Suprapubic skin (tissue), 4 donors: ENCODE measurements at regions not wholly inside any gene's neighbourhood (a gene's known extent, or its start where the extent isn't known, plus 50 kb on each side); places are given as distances from the start of the nearest gene placed in this dataset.

ENCODE experiments used
- CTCF ChIP-seq, 2 donors: fragments of 200-600 bp in 1 of 2; fragments of 450-650 bp in 1 of 2; sonication (generic) in 1 of 2; IDR thresholded peaks; one replicate each; pipeline ENCODE4 v1.5.1; 2016 to 2019; ENCODE audit warnings: antibody characterized with exemption in 2 of 2, mild to moderate bottlenecking in 1 of 2, moderate library complexity in 1 of 2
- EP300 ChIP-seq: sonication (generic); formaldehyde crosslinking; IDR thresholded peaks from one replicate; pipeline ENCODE4 v1.6.1; 2017; ENCODE audit warnings: antibody characterized with exemption
- POLR2A ChIP-seq, 2 donors: fragments of 450-650 bp; IDR thresholded peaks; one replicate each; pipeline ENCODE4 v1.6.1; 2017; ENCODE audit warnings: antibody characterized with exemption in 2 of 2, mild to moderate bottlenecking in 2 of 2, moderate library complexity in 2 of 2
- POLR2AphosphoS5 ChIP-seq, 3 donors: sonication (generic); formaldehyde crosslinking; IDR thresholded peaks; one replicate each; pipeline ENCODE4 v1.6.1; 2017; ENCODE audit warnings: antibody characterized with exemption in 3 of 3

- no peak for TF ChIP-seq CTCF (IDR thresholded peaks at IDR 0.05)
- no peak for TF ChIP-seq POLR2A (IDR thresholded peaks at IDR 0.05)
- TF ChIP-seq POLR2AphosphoS5 (IDR thresholded peaks at IDR 0.05): no peak
- no peak for TF ChIP-seq EP300
Measured at GRCh38 chr14:42000450-42000849, 393.8 kb downstream of the LRFN5 start.
